ENCODE measurements at regions not wholly inside any gene's neighbourhood (a gene's known extent, or its start where the extent isn't known, plus 50 kb on each side); places are given as distances from the start of the nearest gene placed in this dataset.

GRCh38 chr2:150135223-150135883 lies 352.1 kb downstream of the RND3 start:
- no peaks in the 10 kb centered on the region for H4K20me1 ChIP-seq (ENCODE audit: insufficient read depth)
- H3K27ac ChIP-seq (ENCODE audit: low read depth, low read length), result no peak overlapping the region
- POLR2A ChIA-PET, result no interaction called here
- intact Hi-C loops (cut with micrococcal nuclease), result no loop called here
- H3K4me1 ChIP-seq (ENCODE audit: control insufficient read depth in 1 of 2, insufficient read depth in 2 of 2, low read length in 2 of 2), result peaks cover 9 to 14% of the 10 kb centered on the region in 2 experiments
- ATAC-seq (no peak), DNase-seq (ENCODE audit: low read depth, low spot score) (no peak)
- H3K9me3 ChIP-seq (ENCODE audit: control insufficient read depth in 1 of 2, insufficient read depth in 1 of 2, low read depth in 1 of 2, low read length in 2 of 2), result no peaks in the 10 kb centered on the region
- CTCF ChIA-PET, result no interaction called here
- H3K27me3 ChIP-seq (ENCODE audit: insufficient read depth, low read length), result no peaks in the 10 kb centered on the region
- no peak overlapping the region for H2AFZ ChIP-seq (ENCODE audit: low read depth, low read length, poor library complexity, severe bottlenecking)
- RAD21 ChIA-PET (ENCODE audit: low non-redundant PET in 1 of 2, low total read pairs in 2 of 2, uncharacterized antibody in 2 of 2, unreplicated experiment in 2 of 2), result no interaction called here
- H3K9ac ChIP-seq (ENCODE audit: low read length), result no peak overlapping the region
- no TSS peak for BruUV-seq (replicated peaks)
- H3K79me2 ChIP-seq (ENCODE audit: insufficient read depth, low read length), result no peaks in the 10 kb centered on the region
- H3K36me3 ChIP-seq (ENCODE audit: control insufficient read depth in 1 of 2, insufficient read depth in 2 of 2, low read length in 2 of 2), result no peaks in the 10 kb centered on the region
- TF ChIP-seq REST (IDR thresholded peaks at IDR 0.05; ENCODE audit: low read depth), result no peak
- TF ChIP-seq EZH2 (IDR thresholded peaks at IDR 0.05), result no peak
- TF ChIP-seq CTCF (IDR thresholded peaks at IDR 0.05 in 2 of 3, conservative IDR thresholded peaks at IDR 0.05 in 1 of 3; ENCODE audit: borderline replicate concordance in 1 of 3, insufficient read depth in 1 of 3, low read depth in 2 of 3, low read length in 2 of 3), result no peak
- TF ChIP-seq ELF1 (IDR thresholded peaks at IDR 0.05; ENCODE audit: borderline replicate concordance, low read depth), result no peak
- TF ChIP-seq FOSL1 (IDR thresholded peaks at IDR 0.05; ENCODE audit: low read depth), result no peak
- no peak for TF ChIP-seq SRF (IDR thresholded peaks at IDR 0.05; ENCODE audit: low read depth)
- TF ChIP-seq SP1 (IDR thresholded peaks at IDR 0.05; ENCODE audit: low read depth), result no peak
- TF ChIP-seq RAD21 (IDR thresholded peaks at IDR 0.05; ENCODE audit: low read depth), result no peak
- no peak for TF ChIP-seq EGR1 (IDR thresholded peaks at IDR 0.05; ENCODE audit: low read depth)
- no peak for TF ChIP-seq ZBTB33 (IDR thresholded peaks at IDR 0.05; ENCODE audit: extremely low read depth, insufficient replicate concordance, low read length)
- TF ChIP-seq POLR2AphosphoS5 (IDR thresholded peaks at IDR 0.05; ENCODE audit: low read depth, low read length), result no peak
- TF ChIP-seq CEBPB (IDR thresholded peaks at IDR 0.05; ENCODE audit: low read depth), result no peak
- TF ChIP-seq ATF3 (IDR thresholded peaks at IDR 0.05), result no peak
- TF ChIP-seq TCF7L2 (IDR thresholded peaks at IDR 0.05; ENCODE audit: borderline replicate concordance, extremely low read depth, insufficient read depth, insufficient read length), result no peak
- TF ChIP-seq JUND (IDR thresholded peaks at IDR 0.05), result no peak
- no peak for TF ChIP-seq YY1 (IDR thresholded peaks at IDR 0.05; ENCODE audit: extremely low read depth, insufficient replicate concordance, low read depth, low read length)
- TF ChIP-seq ZFX (IDR thresholded peaks at IDR 0.05), result no peak
- no peak for TF ChIP-seq MAX (IDR thresholded peaks at IDR 0.05)
- TF ChIP-seq SIN3A (IDR thresholded peaks at IDR 0.05; ENCODE audit: low read depth), result no peak
- H3K4me3 ChIP-seq (replicated peaks in 1 of 2; ENCODE audit: low read depth in 1 of 2, low read length in 2 of 2), result no peak overlapping the region
- no peaks in the 10 kb centered on the region for H3K9me2 ChIP-seq (ENCODE audit: insufficient read depth)
- no peak overlapping the region for H3K4me2 ChIP-seq (ENCODE audit: low read length)
